ENCODE measurements at regions not wholly inside any gene's neighbourhood (a gene's known extent, or its start where the extent isn't known, plus 50 kb on each side); places are given as distances from the start of the nearest gene placed in this dataset.

DNA sequence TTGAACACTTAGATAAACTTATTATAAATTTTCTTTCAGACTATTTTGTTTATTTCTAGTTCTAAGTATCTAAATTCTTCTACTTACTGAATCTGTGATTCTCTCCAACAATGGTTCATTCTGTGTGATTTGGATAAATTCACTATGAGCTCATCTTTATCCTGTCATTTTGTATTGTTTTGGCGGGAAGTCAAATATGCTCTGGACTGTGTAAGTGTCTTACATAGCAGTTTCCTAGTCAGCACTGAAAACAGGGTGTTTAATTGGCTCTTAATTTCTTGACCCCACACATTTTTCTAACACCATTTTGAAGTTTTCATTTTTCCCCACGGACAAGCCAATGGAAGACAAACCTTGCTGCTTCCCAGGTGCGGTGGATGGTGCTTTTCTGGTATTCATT lies 207.0 kb upstream of the ACO1 start:
- no peak for TF ChIP-seq JUN (IDR thresholded peaks at IDR 0.05; ENCODE audit: borderline replicate concordance, insufficient read depth, insufficient read length, low read depth)
- no peak for TF ChIP-seq GATA2 (IDR thresholded peaks at IDR 0.05; ENCODE audit: insufficient read depth, insufficient read length, low read depth, low read length)
- no peak for TF ChIP-seq FOS (IDR thresholded peaks at IDR 0.05; ENCODE audit: borderline replicate concordance, insufficient read depth, low read length)
- TF ChIP-seq MYC (IDR thresholded peaks at IDR 0.05; ENCODE audit: low read depth, low read length) = no peak
- no peak for TF ChIP-seq POLR2A (IDR thresholded peaks at IDR 0.05; ENCODE audit: low read depth, low read length)
- TF ChIP-seq EZH2 (IDR thresholded peaks at IDR 0.05; ENCODE audit: borderline replicate concordance, low read depth, low read length, severe bottlenecking) = no peak
- no peak for TF ChIP-seq POLR2AphosphoS5 (IDR thresholded peaks at IDR 0.05; ENCODE audit: insufficient read depth, low read depth, low read length)
- TF ChIP-seq, protein P1, sequence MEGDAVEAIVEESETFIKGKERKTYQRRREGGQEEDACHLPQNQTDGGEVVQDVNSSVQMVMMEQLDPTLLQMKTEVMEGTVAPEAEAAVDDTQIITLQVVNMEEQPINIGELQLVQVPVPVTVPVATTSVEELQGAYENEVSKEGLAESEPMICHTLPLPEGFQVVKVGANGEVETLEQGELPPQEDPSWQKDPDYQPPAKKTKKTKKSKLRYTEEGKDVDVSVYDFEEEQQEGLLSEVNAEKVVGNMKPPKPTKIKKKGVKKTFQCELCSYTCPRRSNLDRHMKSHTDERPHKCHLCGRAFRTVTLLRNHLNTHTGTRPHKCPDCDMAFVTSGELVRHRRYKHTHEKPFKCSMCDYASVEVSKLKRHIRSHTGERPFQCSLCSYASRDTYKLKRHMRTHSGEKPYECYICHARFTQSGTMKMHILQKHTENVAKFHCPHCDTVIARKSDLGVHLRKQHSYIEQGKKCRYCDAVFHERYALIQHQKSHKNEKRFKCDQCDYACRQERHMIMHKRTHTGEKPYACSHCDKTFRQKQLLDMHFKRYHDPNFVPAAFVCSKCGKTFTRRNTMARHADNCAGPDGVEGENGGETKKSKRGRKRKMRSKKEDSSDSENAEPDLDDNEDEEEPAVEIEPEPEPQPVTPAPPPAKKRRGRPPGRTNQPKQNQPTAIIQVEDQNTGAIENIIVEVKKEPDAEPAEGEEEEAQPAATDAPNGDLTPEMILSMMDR (IDR thresholded peaks at IDR 0.05; ENCODE audit: extremely low read depth in 1 of 2, insufficient read depth in 1 of 2, low read depth in 1 of 2, low read length in 2 of 2) = no peak
- TF ChIP-seq, protein P2, sequence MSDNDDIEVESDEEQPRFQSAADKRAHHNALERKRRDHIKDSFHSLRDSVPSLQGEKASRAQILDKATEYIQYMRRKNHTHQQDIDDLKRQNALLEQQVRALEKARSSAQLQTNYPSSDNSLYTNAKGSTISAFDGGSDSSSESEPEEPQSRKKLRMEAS (IDR thresholded peaks at IDR 0.05; ENCODE audit: insufficient read depth, insufficient read length) = no peak
- Histone ChIP-seq H4K20me1 (replicated peaks; ENCODE audit: control insufficient read depth, extremely low read depth, insufficient read depth, low read length) (no peaks in the 10 kb centered on the region), H3K9me3 (replicated peaks; ENCODE audit: control insufficient read depth, insufficient read depth, low read length) (no peaks in the 10 kb centered on the region), H3K4me2 (ENCODE audit: insufficient read depth, low read length) (no peak overlapping the region), H3K4me1 (ENCODE audit: control insufficient read depth, extremely low read depth, insufficient read depth, low read length) (no peaks in the 10 kb centered on the region), H3K27ac (ENCODE audit: insufficient read depth, low read depth, low read length) (no peak overlapping the region), H3K79me2 (ENCODE audit: control insufficient read depth, insufficient read depth, low read length) (no peaks in the 10 kb centered on the region), H2AFZ (ENCODE audit: low read depth, low read length) (no peak overlapping the region), H3K9ac (replicated peaks; ENCODE audit: extremely low read depth, insufficient read depth, low read length) (no peak overlapping the region), H3K4me3 (replicated peaks in 1 of 3; ENCODE audit: insufficient read depth in 1 of 3, low read depth in 1 of 3, low read length in 3 of 3) (no peak overlapping the region), H3K27me3 (ENCODE audit: control insufficient read depth in 2 of 2, insufficient read depth in 2 of 2, low read length in 2 of 2) (no peaks in the 10 kb centered on the region), H3K36me3 (ENCODE audit: control insufficient read depth in 2 of 2, extremely low read depth in 1 of 2, insufficient read depth in 2 of 2, low read length in 2 of 2) (no peaks in the 10 kb centered on the region), H3K9me1 (replicated peaks; ENCODE audit: control insufficient read depth, extremely low read depth, insufficient read depth, low read length) (no peaks in the 10 kb centered on the region)
- BruUV-seq (replicated peaks) = no TSS peak
- intact Hi-C loops (cut with micrococcal nuclease) = no loop called here
- FAIRE-seq (no peak), DNase-seq (ENCODE audit: low read depth, low spot score) (no peak)
- dilution Hi-C loops (cut with MboI; ENCODE audit: extremely low pct_ligation_motif_present, low sequenced_read_pairs) = no loop called here
- ChIA-PET CTCF (no interaction called here), POLR2A (no interaction called here)
